ENCODE measurements at regions not wholly inside any gene's neighbourhood (a gene's known extent, or its start where the extent isn't known, plus 50 kb on each side); places are given as distances from the start of the nearest gene placed in this dataset.
"Not testable (repeated sequence)": the region's sequence is repeated elsewhere in the genome, so short reads cannot be mapped to it uniquely, and the experiment has no call there.

- TF ChIP-seq CTCF (IDR thresholded peaks at IDR 0.05) = no peak
- Mint-ChIP-seq H3K4me1 (peaks cover 20% of the 10 kb centered on the region), H3K27ac (peak overlapping the region; percentile 23), H3K27me3 (ENCODE audit: low read depth, poor library complexity) (peaks cover 7% of the 10 kb centered on the region), H3K4me3 (no peak overlapping the region), H3K36me3 (ENCODE audit: low read depth) (no peaks in the 10 kb centered on the region), H3K9me3 (no peaks in the 10 kb centered on the region)
- no peak for DNase-seq
Observed at GRCh38 chr10:6796231-6796630, 216.2 kb upstream of the PRKCQ start.

GRCh38 chr10:6795541-6795940, 215.5 kb upstream of the PRKCQ start:
- Mint-ChIP-seq H3K27me3 (ENCODE audit: low read depth, poor library complexity) (peaks cover 7% of the 10 kb centered on the region), H3K4me3 (no peak overlapping the region), H3K27ac (no peak overlapping the region), H3K9me3 (no peaks in the 10 kb centered on the region), H3K4me1 (peaks cover 20% of the 10 kb centered on the region), H3K36me3 (ENCODE audit: low read depth) (no peaks in the 10 kb centered on the region)
- no peak for DNase-seq
- TF ChIP-seq CTCF (IDR thresholded peaks at IDR 0.05) = no peak

GRCh38 chr10:6794841-6795240, 214.8 kb upstream of the PRKCQ start:
- not testable (repeated sequence) for H3K27me3 Mint-ChIP-seq (ENCODE audit: low read depth, poor library complexity); DNase-seq; H3K36me3 Mint-ChIP-seq (ENCODE audit: low read depth); H3K4me3 Mint-ChIP-seq; H3K9me3 Mint-ChIP-seq
- Mint-ChIP-seq H3K27ac (peak overlapping the region; percentile 18), H3K4me1 (peaks cover 20% of the 10 kb centered on the region)

GRCh38 chr10:6794441-6794840, 214.4 kb upstream of the PRKCQ start:
- Mint-ChIP-seq H3K36me3 (ENCODE audit: low read depth) (no peaks in the 10 kb centered on the region), H3K27me3 (ENCODE audit: low read depth, poor library complexity) (peaks cover 11% of the 10 kb centered on the region), H3K27ac (no peak overlapping the region), H3K4me3 (no peak overlapping the region), H3K9me3 (no peaks in the 10 kb centered on the region), H3K4me1 (peaks cover 20% of the 10 kb centered on the region)
- DNase-seq = no peak
- no peak for TF ChIP-seq CTCF (IDR thresholded peaks at IDR 0.05)

- no peak for TF ChIP-seq CTCF (IDR thresholded peaks at IDR 0.05)
- no peak for DNase-seq
- peaks cover 8% of the 10 kb centered on the region for H3K27me3 Mint-ChIP-seq (ENCODE audit: low read depth, poor library complexity)
- no peaks in the 10 kb centered on the region for H3K9me3 Mint-ChIP-seq
- no peaks in the 10 kb centered on the region for H3K4me1 Mint-ChIP-seq
- no peak overlapping the region for H3K4me3 Mint-ChIP-seq
- no peaks in the 10 kb centered on the region for H3K36me3 Mint-ChIP-seq (ENCODE audit: low read depth)
- no peak overlapping the region for H3K27ac Mint-ChIP-seq
Observed at GRCh38 chr10:6788731-6789130, 208.7 kb upstream of the PRKCQ start.

GRCh38 chr10:6788231-6788630, 208.2 kb upstream of the PRKCQ start:
- no peaks in the 10 kb centered on the region for H3K4me1 Mint-ChIP-seq
- TF ChIP-seq CTCF (IDR thresholded peaks at IDR 0.05) = no peak
- H3K27me3 Mint-ChIP-seq (ENCODE audit: low read depth, poor library complexity) = peaks cover 8% of the 10 kb centered on the region
- H3K27ac Mint-ChIP-seq = no peak overlapping the region
- no peak for DNase-seq
- H3K36me3 Mint-ChIP-seq (ENCODE audit: low read depth) = no peaks in the 10 kb centered on the region
- H3K9me3 Mint-ChIP-seq = no peaks in the 10 kb centered on the region
- no peak overlapping the region for H3K4me3 Mint-ChIP-seq

All from nephron progenitor cell (in vitro differentiated cells).